Fibroblast of skin of back (primary cell): ENCODE measurements at regions not wholly inside any gene's neighbourhood (a gene's known extent, or its start where the extent isn't known, plus 50 kb on each side); places are given as distances from the start of the nearest gene placed in this dataset.
"Not testable (repeated sequence)": the region's sequence is repeated elsewhere in the genome, so short reads cannot be mapped to it uniquely, and the experiment has no call there.

Experiments used
- DNase-seq: peaks from one replicate; pipeline ENCODE4 v3.0.0-alpha.2; 2013

DNA sequence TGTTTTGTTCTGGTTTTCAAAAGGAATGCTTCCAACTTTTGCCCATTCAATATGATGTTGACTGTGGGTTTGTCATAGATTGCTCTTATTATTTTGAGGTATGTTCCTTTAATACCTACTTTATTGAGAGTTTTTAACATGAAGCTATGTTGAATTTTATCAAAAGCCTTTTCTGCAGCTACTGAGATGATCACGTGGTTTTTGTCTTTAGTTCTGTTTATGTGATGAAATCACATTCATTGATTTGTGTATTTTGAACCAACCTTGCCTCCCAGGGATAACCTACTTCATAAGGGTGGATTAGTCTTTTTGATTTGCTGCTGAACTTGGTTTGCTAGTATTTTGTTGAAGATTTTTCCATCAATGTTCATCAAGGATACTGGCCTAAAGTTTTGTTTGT, 92.7 kb upstream of the TCF21 start:
- DNase-seq = no peak

DNA sequence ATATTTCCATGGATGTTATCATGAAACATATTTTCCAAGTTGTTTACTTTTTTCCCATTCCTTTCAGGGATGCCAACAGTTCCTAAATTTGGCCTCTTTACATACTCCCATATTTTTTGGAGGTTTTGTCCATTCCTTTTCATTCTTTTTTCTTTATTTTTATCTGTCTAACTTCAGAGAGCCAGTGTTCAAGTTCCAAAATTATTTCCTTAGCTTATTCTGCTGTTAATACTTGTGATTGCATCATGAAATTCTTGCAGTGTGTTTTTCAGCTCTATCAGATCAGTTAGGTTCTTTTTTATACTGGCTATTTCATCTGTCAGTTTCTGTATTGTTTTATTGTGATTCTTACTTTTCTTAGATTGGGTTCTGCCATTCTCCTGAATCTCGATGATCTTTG, 89.9 kb upstream of the TCF21 start:
- no peak for DNase-seq

DNA sequence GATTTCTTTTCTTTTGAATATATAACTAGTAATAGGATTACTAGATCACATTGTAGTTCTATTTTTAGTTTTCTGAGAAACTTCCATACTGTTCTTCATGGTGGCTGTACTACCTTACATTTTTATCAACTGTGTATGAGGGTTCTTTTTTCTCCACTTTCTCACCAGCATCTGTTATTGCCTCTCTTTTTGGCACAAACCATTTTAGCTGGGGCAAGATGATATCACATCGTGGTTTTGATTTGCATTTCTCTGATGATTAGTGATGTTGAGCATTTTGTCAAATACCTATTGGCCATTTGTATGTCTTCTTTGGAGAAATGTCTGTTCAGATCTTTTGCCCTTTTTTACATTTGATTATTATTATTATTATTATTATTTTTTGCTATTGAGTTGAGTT, 86.1 kb upstream of the TCF21 start:
- DNase-seq = no peak

- no peak for DNase-seq
Observed at GRCh38 chr6:133804265-133804664, 84.6 kb upstream of the TCF21 start.

GRCh38 chr6:133805876-133806275, 83.0 kb upstream of the TCF21 start:
- DNase-seq = no peak

- DNase-seq = peak; percentile 43
Observed at GRCh38 chr6:133806382-133807140, 82.4 kb upstream of the TCF21 start.

- DNase-seq = no peak
Observed at GRCh38 chr6:133807501-133807900, 81.4 kb upstream of the TCF21 start.

DNA sequence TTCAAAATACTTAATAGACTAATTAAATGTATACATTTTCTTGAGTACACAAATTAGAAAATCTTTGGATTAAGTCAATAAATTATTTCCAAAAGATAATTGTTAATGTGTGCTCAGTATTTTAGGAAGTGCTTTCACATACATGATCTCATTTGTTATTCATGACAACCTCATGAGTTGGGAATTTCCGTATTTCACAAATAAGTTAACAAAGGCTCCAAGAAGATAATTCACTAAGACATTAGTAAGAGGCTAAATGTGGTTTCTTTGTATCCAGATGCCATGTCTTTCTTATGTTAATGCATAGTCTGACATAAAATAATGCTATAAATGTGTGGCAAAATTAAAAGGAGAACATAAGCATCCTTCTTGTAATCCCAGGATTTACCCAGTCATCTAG, 79.5 kb upstream of the TCF21 start:
- DNase-seq = peak; percentile 61

DNA sequence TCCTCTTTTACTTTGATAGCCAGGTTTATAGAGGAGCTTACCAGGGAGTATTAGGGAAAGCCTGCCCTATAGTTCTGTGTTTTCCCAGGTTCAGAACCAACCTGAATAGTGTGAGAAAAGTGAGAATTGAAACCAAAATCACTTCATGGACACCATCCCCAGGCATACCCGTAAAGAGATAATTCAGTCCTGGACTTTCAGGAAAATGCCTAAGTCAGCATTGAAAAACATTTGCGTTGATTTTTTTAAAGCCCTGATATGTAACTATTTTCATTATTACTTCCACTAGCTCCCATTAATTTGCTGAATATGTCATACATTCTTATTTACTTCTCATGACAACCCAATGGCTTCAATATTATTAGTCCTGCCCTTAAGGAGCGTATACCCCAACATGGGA, 77.4 kb upstream of the TCF21 start:
- DNase-seq = no peak

DNA sequence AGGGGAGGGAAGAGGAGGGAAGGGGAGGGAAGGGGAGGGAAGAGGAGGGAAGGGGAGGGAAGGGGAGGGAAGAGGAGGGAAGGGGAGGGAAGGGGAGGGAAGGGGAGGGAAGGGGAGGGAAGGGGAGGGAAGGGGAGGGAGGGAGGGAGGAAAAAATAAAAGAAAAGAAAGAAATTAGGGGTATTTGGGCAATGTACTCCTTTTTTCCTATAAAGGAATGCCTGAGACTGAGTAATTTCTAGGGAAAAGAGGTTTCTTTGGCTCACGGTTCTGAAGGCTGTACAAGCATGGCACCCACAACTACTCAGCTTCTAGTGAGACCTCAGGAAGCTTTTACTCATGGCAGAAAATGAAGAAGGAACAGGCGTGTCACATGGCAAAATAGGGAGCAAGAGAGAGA, 76.5 kb upstream of the TCF21 start:
- not testable (repeated sequence) for DNase-seq

DNA sequence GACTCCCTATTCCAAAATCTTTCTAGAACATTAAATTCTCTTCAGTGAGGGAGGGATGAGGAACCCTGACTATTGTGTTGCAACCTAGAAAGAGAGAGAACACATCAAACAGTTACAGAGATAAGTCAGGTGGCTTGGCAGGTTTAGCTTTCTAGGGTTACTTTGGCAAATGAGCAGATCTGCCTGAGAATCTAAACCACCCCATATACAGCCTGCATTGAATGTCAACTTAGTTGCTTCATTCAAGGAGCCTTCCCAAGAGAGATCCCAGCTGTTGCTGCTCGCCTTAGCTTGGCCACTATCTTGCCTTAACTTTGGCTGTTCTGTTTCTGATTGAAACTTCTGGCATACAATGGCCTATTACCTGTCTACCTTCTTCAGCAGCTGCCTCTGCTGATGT, 74.7 kb upstream of the TCF21 start:
- DNase-seq = no peak

- peak; percentile 52 for DNase-seq
Observed at GRCh38 chr6:133814797-133815196, 74.1 kb upstream of the TCF21 start.

- DNase-seq = no peak
Observed at GRCh38 chr6:133815313-133815712, 73.6 kb upstream of the TCF21 start.

DNA sequence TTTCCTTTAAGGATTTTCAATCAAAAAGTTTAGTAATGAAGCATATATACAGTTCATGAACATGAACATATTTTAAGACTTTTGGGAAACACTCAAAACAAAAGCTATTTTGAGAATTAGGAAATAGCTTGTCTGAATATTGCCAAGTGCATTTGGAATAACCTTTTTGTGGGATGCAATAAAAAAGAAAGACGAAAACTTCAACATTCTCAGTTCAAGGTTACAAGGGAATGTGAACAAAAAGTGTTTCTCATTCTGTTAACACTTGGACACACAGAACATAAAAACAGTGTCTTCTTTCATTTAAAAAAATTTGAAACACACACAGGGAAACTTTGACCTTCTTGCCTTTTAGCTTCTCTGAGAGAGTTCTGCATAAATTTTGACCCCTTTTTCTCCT, 72.7 kb upstream of the TCF21 start:
- DNase-seq = no peak

- no peak for DNase-seq
Observed at GRCh38 chr6:133817460-133818047, 71.4 kb upstream of the TCF21 start.

GRCh38 chr6:133818320-133818719, 70.6 kb upstream of the TCF21 start:
- DNase-seq = no peak

- DNase-seq = no peak
Observed at GRCh38 chr6:133820208-133820607, 68.7 kb upstream of the TCF21 start.

DNA sequence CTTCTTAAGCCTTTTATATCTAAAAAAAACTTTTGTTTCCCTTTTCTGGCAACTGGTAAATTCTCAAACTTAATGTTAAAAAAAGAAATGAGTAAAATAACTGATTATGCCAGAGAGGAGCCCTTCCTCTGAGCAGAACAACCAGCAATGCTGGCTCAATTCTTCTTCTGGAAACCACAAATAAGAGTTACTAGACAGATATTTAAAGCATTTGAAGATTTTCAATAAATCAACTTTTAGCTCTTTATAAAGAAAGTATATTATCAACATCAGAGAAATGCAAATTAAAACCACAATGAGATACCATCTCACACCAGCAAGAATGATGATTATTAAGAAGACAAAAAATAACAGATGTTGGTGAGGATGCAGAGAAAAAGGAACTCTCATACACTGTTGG, 61.1 kb upstream of the TCF21 start:
- DNase-seq = peak; percentile 10

DNA sequence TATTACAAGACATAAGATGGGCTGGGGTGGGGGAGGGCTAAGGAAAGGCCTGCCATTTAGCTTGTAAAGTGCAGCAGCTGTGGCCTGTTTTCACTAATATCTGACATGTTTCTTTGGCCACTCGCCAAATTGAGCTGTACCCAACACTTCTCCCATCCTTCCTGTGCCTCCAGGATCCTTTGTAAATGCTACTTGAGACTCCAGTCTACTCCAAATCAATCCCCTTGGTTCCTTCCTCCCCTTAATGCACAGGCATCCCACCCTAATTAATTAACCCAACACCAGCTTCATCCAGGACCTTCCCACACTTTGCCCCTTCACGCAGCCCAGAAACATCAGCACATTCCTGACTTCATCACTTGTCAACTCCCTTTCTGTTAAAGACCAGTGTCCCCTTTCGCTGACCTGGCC, 55.0 kb upstream of the TCF21 start:
- no peak for DNase-seq

DNA sequence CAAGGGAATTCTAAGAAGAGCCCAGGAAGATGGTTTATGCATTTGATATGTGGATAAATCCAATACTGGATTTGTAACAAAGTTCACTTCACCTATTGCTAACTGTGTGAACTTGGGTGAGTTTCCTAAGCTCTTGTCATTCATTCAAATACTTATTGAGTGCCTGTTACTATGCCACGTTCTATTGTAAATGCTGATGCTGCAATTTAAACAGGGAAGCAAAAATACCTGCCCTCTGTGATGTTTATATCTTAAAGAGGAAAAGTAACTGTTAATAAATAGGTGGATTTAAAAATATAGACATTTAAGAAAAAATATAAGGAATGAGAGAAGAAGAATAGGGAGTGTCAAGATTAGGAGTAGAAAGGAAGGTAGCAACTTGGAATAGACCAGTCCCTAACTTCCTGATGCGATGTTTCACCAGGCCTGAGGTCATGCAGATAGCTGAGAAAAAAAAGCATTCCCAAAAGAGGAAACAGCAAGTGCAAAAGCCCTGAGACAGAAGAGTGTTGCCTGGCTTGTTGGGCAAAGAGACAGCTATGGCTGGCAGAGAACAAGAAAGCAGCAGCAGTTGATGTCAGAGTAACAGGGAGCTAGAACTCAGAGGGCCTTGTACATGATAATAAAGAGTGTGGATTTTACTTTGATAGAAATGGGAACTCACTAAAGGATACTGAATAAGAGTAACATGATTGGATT, 54.3 kb upstream of the TCF21 start:
- no peak for DNase-seq

DNA sequence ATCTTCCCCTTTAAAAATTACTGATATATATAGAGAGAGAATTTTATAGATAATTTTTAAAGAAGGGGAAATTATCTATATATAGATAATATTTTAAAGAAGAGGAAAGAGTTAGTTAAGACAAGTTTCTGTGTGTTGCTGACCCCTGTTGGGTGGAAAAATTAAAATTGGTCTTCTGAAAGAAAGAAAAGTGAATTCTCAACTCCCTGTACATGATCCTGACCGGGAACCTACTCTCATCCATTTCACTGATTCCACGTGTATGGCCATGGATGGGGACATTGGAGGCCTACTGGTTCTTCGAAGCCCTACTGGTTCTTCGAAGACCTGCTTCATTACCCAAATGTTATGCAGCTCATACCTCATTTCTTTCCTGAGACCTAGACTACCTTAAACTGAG, 53.0 kb upstream of the TCF21 start:
- no peak for DNase-seq

- peak; percentile 34 for DNase-seq
Observed at GRCh38 chr6:133837801-133838349, 51.0 kb upstream of the TCF21 start.
